Natural killer cell (primary cell): ENCODE measurements at regions not wholly inside any gene's neighbourhood (a gene's known extent, or its start where the extent isn't known, plus 50 kb on each side); places are given as distances from the start of the nearest gene placed in this dataset.

Source experiments
- ATAC-seq, 3 donors: fragments of 150-1000 bp in 2 of 3; fragments of 200-7000 bp in 1 of 3; cut with Tn5 transposase; 1 replicate in 1 of 3; 2 replicates in 2 of 3; pipeline ENCODE4 v1.10.0; 2021; ENCODE audit warnings: mild to moderate bottlenecking in 2 of 3, moderate library complexity in 2 of 3
- DNase-seq, 2 donors: peaks; one replicate each; pipeline versions ENCODE4 v3.0.0 to v3.0.0-alpha.2; 2013 to 2021; ENCODE audit warnings: mixed read lengths in 1 of 2
- H3K27ac ChIP-seq: one replicate; pipeline ENCODE4 v1.5.1; 2013; ENCODE audit warnings: mild to moderate bottlenecking, low read length
- H3K27me3 ChIP-seq: one replicate; pipeline ENCODE4 v1.6.1; 2013; ENCODE audit warnings: low read length; ENCODE audit not compliant: control insufficient read depth, insufficient read depth
- H3K36me3 ChIP-seq: one replicate; pipeline ENCODE4 v1.6.1; 2013; ENCODE audit warnings: low read length; ENCODE audit not compliant: control insufficient read depth, insufficient read depth
- H3K4me1 ChIP-seq: one replicate; pipeline ENCODE4 v1.6.1; 2013; ENCODE audit warnings: low read length; ENCODE audit not compliant: control insufficient read depth, insufficient read depth
- H3K4me3 ChIP-seq: one replicate; pipeline ENCODE4 v1.5.1; 2013; ENCODE audit warnings: low read length
- H3K9me3 ChIP-seq: one replicate; pipeline ENCODE4 v1.6.1; 2013; ENCODE audit warnings: low read length; ENCODE audit not compliant: control insufficient read depth, insufficient read depth
- H3K27ac Mint-ChIP-seq, 2 donors: one replicate each; pipeline ENCODE4 v1.8.0; 2022; ENCODE audit warnings: mild to moderate bottlenecking in 2 of 2, mixed read lengths in 2 of 2, moderate library complexity in 1 of 2
- H3K27me3 Mint-ChIP-seq, 2 donors: one replicate each; pipeline ENCODE4 v1.8.0; 2022; ENCODE audit warnings: low read depth in 2 of 2, mixed read lengths in 2 of 2
- H3K36me3 Mint-ChIP-seq: one replicate; pipeline ENCODE4 v1.8.0; 2022; ENCODE audit warnings: mixed read lengths
- H3K4me1 Mint-ChIP-seq, 2 donors: one replicate each; pipeline ENCODE4 v1.8.0; 2022; ENCODE audit warnings: mixed read lengths in 2 of 2
- H3K4me3 Mint-ChIP-seq: one replicate; pipeline ENCODE4 v1.8.0; 2022; ENCODE audit warnings: mild to moderate bottlenecking, moderate library complexity, mixed read lengths
- H3K9me3 Mint-ChIP-seq, 2 donors: one replicate each; pipeline ENCODE4 v1.8.0; 2022; ENCODE audit warnings: mixed read lengths in 2 of 2
- CTCF ChIP-seq: fragments of 200-600 bp; IDR thresholded peaks from one replicate; pipeline ENCODE4 v1.8.0; 2022; ENCODE audit warnings: antibody characterized with exemption
- WGBS: methylation state at CpG from one replicate; pipeline ENCODE4 v1.1.7; 2013; ENCODE audit warnings: missing lambda C conversion rate; ENCODE audit not compliant: insufficient coverage; 5-methylcytosine and 5-hydroxymethylcytosine counted together
- intact Hi-C: fragments of 100-400 bp; cut with micrococcal nuclease; formaldehyde crosslinking; loops from one replicate; pipeline ENCODE4 v1.14.2; 2022

GRCh38 chr16:86085795-86086194 is 186.8 kb downstream of the IRF8 start:
- DNase-seq (no peak), ATAC-seq (no peak)
- TF ChIP-seq CTCF, result no peak
- H3K36me3 ChIP-seq, result no peaks in the 10 kb centered on the region
- no peak overlapping the region for H3K27ac Mint-ChIP-seq
- H3K27me3 Mint-ChIP-seq, result peaks cover 7 to 8% of the 10 kb centered on the region in 2 donors
- H3K9me3 Mint-ChIP-seq, result no peaks in the 10 kb centered on the region
- intact Hi-C loops, result no loop called here
- H3K4me3 ChIP-seq, result no peak overlapping the region
- H3K4me1 Mint-ChIP-seq, result peaks cover 0 to 5% of the 10 kb centered on the region in 2 donors
- no peak overlapping the region for H3K27ac ChIP-seq
- no peaks in the 10 kb centered on the region for H3K4me1 ChIP-seq
- WGBS, result 83% methylated on average over 8 of the region's 8 CpGs
- no peak overlapping the region for H3K4me3 Mint-ChIP-seq
- no peaks in the 10 kb centered on the region for H3K9me3 ChIP-seq
- no peaks in the 10 kb centered on the region for H3K27me3 ChIP-seq
- H3K36me3 Mint-ChIP-seq, result no peaks in the 10 kb centered on the region

GRCh38 chr16:86086471-86086870 is 187.5 kb downstream of the IRF8 start:
- H3K9me3 ChIP-seq, result no peaks in the 10 kb centered on the region
- H3K36me3 ChIP-seq, result no peaks in the 10 kb centered on the region
- no peak overlapping the region for H3K4me3 ChIP-seq
- no peaks in the 10 kb centered on the region for H3K4me1 ChIP-seq
- Mint-ChIP-seq H3K36me3 (no peaks in the 10 kb centered on the region), H3K4me3 (no peak overlapping the region), H3K27ac (no peak overlapping the region), H3K27me3 (peaks cover 7 to 8% of the 10 kb centered on the region in 2 donors), H3K9me3 (no peaks in the 10 kb centered on the region), H3K4me1 (peaks cover 0 to 5% of the 10 kb centered on the region in 2 donors)
- no peak for TF ChIP-seq CTCF
- no peak for DNase-seq
- no peak for ATAC-seq
- no peaks in the 10 kb centered on the region for H3K27me3 ChIP-seq
- H3K27ac ChIP-seq, result no peak overlapping the region
- intact Hi-C loops, result no loop called here
- 79% methylated on average over 7 of the region's 7 CpGs for WGBS

- Histone ChIP-seq H3K4me1 (no peaks in the 10 kb centered on the region), H3K36me3 (no peaks in the 10 kb centered on the region), H3K4me3 (no peak overlapping the region), H3K27ac (no peak overlapping the region), H3K27me3 (no peaks in the 10 kb centered on the region), H3K9me3 (no peaks in the 10 kb centered on the region)
- no peaks in the 10 kb centered on the region for H3K36me3 Mint-ChIP-seq
- no peak for TF ChIP-seq CTCF
- H3K9me3 Mint-ChIP-seq, result no peaks in the 10 kb centered on the region
- H3K4me3 Mint-ChIP-seq, result no peak overlapping the region
- peaks cover 4% of the 10 kb centered on the region in 2 donors for H3K27me3 Mint-ChIP-seq
- H3K27ac Mint-ChIP-seq, result no peak overlapping the region
- DNase-seq (no peak), ATAC-seq (no peak)
- 91% methylated on average over 37 of the region's 37 CpGs for WGBS
- intact Hi-C loops, result no loop called here
- H3K4me1 Mint-ChIP-seq, result peaks cover 0 to 5% of the 10 kb centered on the region in 2 donors
These were observed 188.3 kb downstream of the IRF8 start for GRCh38 chr16:86087011-86087895.

- DNase-seq, result no peak
- Mint-ChIP-seq H3K27ac (no peak overlapping the region), H3K9me3 (no peaks in the 10 kb centered on the region), H3K36me3 (no peaks in the 10 kb centered on the region), H3K27me3 (peaks cover 0 to 3% of the 10 kb centered on the region in 2 donors), H3K4me3 (no peak overlapping the region), H3K4me1 (peaks cover 0 to 5% of the 10 kb centered on the region in 2 donors)
- no peak for TF ChIP-seq CTCF
- no peak overlapping the region for H3K27ac ChIP-seq
- no peaks in the 10 kb centered on the region for H3K4me1 ChIP-seq
- H3K4me3 ChIP-seq, result no peak overlapping the region
- intact Hi-C loops, result no loop called here
- ATAC-seq, result no peak
- WGBS, result 95% methylated on average over 11 of the region's 11 CpGs
- H3K27me3 ChIP-seq, result no peaks in the 10 kb centered on the region
- H3K36me3 ChIP-seq, result no peaks in the 10 kb centered on the region
- no peaks in the 10 kb centered on the region for H3K9me3 ChIP-seq
These were observed 188.9 kb downstream of the IRF8 start for GRCh38 chr16:86087896-86088230.
